Gastroesophageal sphincter (tissue), 4 donors: ENCODE measurements at regions not wholly inside any gene's neighbourhood (a gene's known extent, or its start where the extent isn't known, plus 50 kb on each side); places are given as distances from the start of the nearest gene placed in this dataset.

Experiments used
- ATAC-seq: fragments of 150-250 bp; one replicate; pipeline ENCODE4 v1.9.1; 2016; ENCODE audit warnings: mild to moderate bottlenecking, moderate library complexity
- H3K27ac ChIP-seq, 4 donors: fragments of 200-600 bp; sonication (generic) in 3 of 4; 1 replicate in 3 of 4; 2 replicates in 1 of 4; pipeline ENCODE4 v1.5.1; 2016 to 2019
- H3K27me3 ChIP-seq: fragments of 200-600 bp; sonication (generic); one replicate; pipeline ENCODE4 v1.5.1; 2019
- H3K36me3 ChIP-seq, 2 donors: fragments of 200-600 bp; sonication (generic); one replicate each; pipeline ENCODE4 v1.5.1; 2019; ENCODE audit warnings: control low read depth in 1 of 2
- H3K4me1 ChIP-seq, 3 donors: fragments of 200-600 bp; sonication (generic); 1 replicate in 2 of 3; 2 replicates in 1 of 3; pipeline ENCODE4 v1.5.1; 2016 to 2019; ENCODE audit warnings: control low read depth in 2 of 3
- H3K4me3 ChIP-seq, 2 donors: fragments of 200-600 bp; sonication (generic); one replicate each; pipeline ENCODE4 v1.5.1; 2019; ENCODE audit warnings: mild to moderate bottlenecking in 1 of 2, moderate library complexity in 1 of 2
- H3K9me3 ChIP-seq, 3 donors: fragments of 200-600 bp; sonication (generic); one replicate each; pipeline ENCODE4 v1.5.1; 2017 to 2019; ENCODE audit warnings: control low read depth in 2 of 3
- CTCF ChIP-seq, 4 experiments: fragments of 200-600 bp in 2 of 4; fragments of 450-650 bp in 2 of 4; sonication (generic) in 1 of 4; IDR thresholded peaks; one replicate each; pipeline ENCODE4 v1.5.1; 2017 to 2019; ENCODE audit warnings: antibody characterized with exemption in 4 of 4, mild to moderate bottlenecking in 2 of 4, moderate library complexity in 2 of 4
- EP300 ChIP-seq: sonication (generic); formaldehyde crosslinking; IDR thresholded peaks from one replicate; pipeline ENCODE4 v1.6.1; 2017; ENCODE audit warnings: antibody characterized with exemption, mild to moderate bottlenecking
- POLR2A ChIP-seq, 2 donors: fragments of 450-650 bp; IDR thresholded peaks; one replicate each; pipeline ENCODE4 v1.6.1; 2017; ENCODE audit warnings: antibody characterized with exemption in 2 of 2, mild to moderate bottlenecking in 2 of 2, moderate library complexity in 1 of 2
- POLR2AphosphoS5 ChIP-seq: sonication (generic); formaldehyde crosslinking; IDR thresholded peaks from one replicate; pipeline ENCODE4 v1.6.1; 2017; ENCODE audit warnings: antibody characterized with exemption
- WGBS, 2 donors: methylation state at CpG; one replicate each; pipeline ENCODE4 v1.1.5; 2018; ENCODE audit warnings: low coverage in 1 of 2; 5-methylcytosine and 5-hydroxymethylcytosine counted together

GRCh38 chr15:46312133-46312740, 677.4 kb downstream of the SQOR start:
- no peaks in the 10 kb centered on the region for H3K4me1 ChIP-seq
- H3K9me3 ChIP-seq = no peaks in the 10 kb centered on the region
- no peak overlapping the region for H3K27ac ChIP-seq
- peak; percentile 47 to 81 (median 57) for TF ChIP-seq CTCF (IDR thresholded peaks at IDR 0.05)
- TF ChIP-seq POLR2A (IDR thresholded peaks at IDR 0.05) = no peak
- no peak for TF ChIP-seq EP300
- no peak for TF ChIP-seq POLR2AphosphoS5
- no peaks in the 10 kb centered on the region for H3K36me3 ChIP-seq
- ATAC-seq = peak; percentile 55
- 13 to 14% methylated on average over 2 of the region's 2 CpGs for WGBS, 2 donors
- peaks cover under 1% of the 10 kb centered on the region for H3K27me3 ChIP-seq
- H3K4me3 ChIP-seq = no peak overlapping the region

- no peaks in the 10 kb centered on the region for H3K4me1 ChIP-seq
- TF ChIP-seq CTCF (IDR thresholded peaks at IDR 0.05) (no peak), EP300 (no peak)
- H3K36me3 ChIP-seq = no peaks in the 10 kb centered on the region
- H3K27me3 ChIP-seq = no peaks in the 10 kb centered on the region
- 29 to 43% methylated on average over 1 to 3 of the region's 3 CpGs for WGBS, 2 donors
- ATAC-seq = no peak
- no peaks in the 10 kb centered on the region for H3K9me3 ChIP-seq
- H3K4me3 ChIP-seq = no peak overlapping the region
- H3K27ac ChIP-seq = no peak overlapping the region
Measured at GRCh38 chr15:46315434-46315833, 680.6 kb downstream of the SQOR start.

GRCh38 chr15:46316024-46316423, 681.2 kb downstream of the SQOR start:
- Histone ChIP-seq H3K9me3 (no peaks in the 10 kb centered on the region), H3K4me1 (no peaks in the 10 kb centered on the region), H3K27ac (no peak overlapping the region), H3K36me3 (no peaks in the 10 kb centered on the region), H3K27me3 (no peaks in the 10 kb centered on the region), H3K4me3 (no peak overlapping the region)
- WGBS, 2 donors = 46 to 75% methylated on average over 1 of the region's 1 CpG
- ATAC-seq = no peak
- TF ChIP-seq EP300 = no peak
- no peak for TF ChIP-seq CTCF (IDR thresholded peaks at IDR 0.05)
- no peak for TF ChIP-seq POLR2AphosphoS5
- TF ChIP-seq POLR2A (IDR thresholded peaks at IDR 0.05) = no peak

DNA sequence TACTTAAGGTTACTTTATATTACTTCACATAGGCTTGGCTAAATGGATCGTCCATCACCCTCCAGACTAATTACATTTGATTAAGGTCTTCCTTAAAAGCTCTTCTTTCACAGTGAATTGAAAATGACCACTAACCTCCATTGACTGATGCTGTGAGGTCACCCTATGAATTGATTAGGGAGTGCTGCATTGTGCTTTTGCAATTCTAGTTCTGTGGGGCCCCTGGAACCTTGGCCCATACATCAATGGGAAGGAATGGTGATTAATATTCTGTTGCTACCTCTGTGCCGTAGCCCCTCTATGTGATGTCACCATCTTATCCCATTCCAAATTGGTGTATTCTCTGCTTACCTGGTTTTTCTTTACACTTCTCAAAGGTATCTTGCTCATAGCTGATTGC, 682.2 kb downstream of the SQOR start:
- Histone ChIP-seq H3K27ac (no peak overlapping the region), H3K27me3 (no peaks in the 10 kb centered on the region), H3K36me3 (no peaks in the 10 kb centered on the region), H3K4me1 (no peaks in the 10 kb centered on the region), H3K9me3 (no peaks in the 10 kb centered on the region), H3K4me3 (no peak overlapping the region)
- WGBS, 2 donors = 89 to 100% methylated on average over 1 to 2 of the region's 2 CpGs
- ATAC-seq = no peak
- no peak for TF ChIP-seq POLR2AphosphoS5
- TF ChIP-seq CTCF (IDR thresholded peaks at IDR 0.05) = no peak
- TF ChIP-seq POLR2A (IDR thresholded peaks at IDR 0.05) = no peak
- TF ChIP-seq EP300 = no peak

- no peak for ATAC-seq
- no peaks in the 10 kb centered on the region for H3K9me3 ChIP-seq
- no peak overlapping the region for H3K4me3 ChIP-seq
- TF ChIP-seq EP300 (no peak), CTCF (IDR thresholded peaks at IDR 0.05) (no peak), POLR2AphosphoS5 (no peak), POLR2A (IDR thresholded peaks at IDR 0.05) (no peak)
- 92 to 100% methylated on average over 2 to 3 of the region's 3 CpGs for WGBS, 2 donors
- H3K36me3 ChIP-seq = no peaks in the 10 kb centered on the region
- H3K27ac ChIP-seq = no peak overlapping the region
- H3K27me3 ChIP-seq = no peaks in the 10 kb centered on the region
- no peaks in the 10 kb centered on the region for H3K4me1 ChIP-seq
Measured at GRCh38 chr15:46322753-46323152, 687.9 kb downstream of the SQOR start.
